Stimulated activated CD8-positive, alpha-beta memory T cell treated with anti-CD3 and anti-CD28 coated beads, Interleukin-7, amount 100 ng/mL, for 4 hours (primary cell): ENCODE measurements at regions not wholly inside any gene's neighbourhood (a gene's known extent, or its start where the extent isn't known, plus 50 kb on each side); places are given as distances from the start of the nearest gene placed in this dataset.
"Not testable (repeated sequence)": the region's sequence is repeated elsewhere in the genome, so short reads cannot be mapped to it uniquely, and the experiment has no call there.

Experiments used
- DNase-seq, 2 donors: peaks; one replicate each; pipeline ENCODE4 v3.0.0-alpha.2; 2020; ENCODE audit warnings: low read depth in 2 of 2

DNA sequence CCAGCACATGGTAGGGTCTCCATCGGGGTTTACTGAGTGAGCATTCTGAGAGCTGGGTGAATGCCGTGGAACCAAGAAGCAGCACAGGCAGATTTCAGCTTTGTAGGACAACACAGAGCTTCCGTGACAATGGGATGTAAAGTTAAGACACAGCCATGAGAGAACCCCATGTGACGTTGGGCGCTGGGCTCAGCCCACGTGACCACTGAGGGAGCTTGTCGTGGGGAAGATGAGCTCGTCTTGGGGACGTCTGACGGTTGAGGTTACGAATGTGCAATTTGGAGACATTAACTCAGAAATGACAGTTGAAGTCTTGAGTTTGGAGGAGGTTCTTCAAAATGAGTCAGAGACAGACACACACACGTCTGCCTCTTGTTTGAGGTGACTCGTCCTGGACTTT, 51.5 kb upstream of the MUC20 start:
- DNase-seq: not testable (repeated sequence)

DNA sequence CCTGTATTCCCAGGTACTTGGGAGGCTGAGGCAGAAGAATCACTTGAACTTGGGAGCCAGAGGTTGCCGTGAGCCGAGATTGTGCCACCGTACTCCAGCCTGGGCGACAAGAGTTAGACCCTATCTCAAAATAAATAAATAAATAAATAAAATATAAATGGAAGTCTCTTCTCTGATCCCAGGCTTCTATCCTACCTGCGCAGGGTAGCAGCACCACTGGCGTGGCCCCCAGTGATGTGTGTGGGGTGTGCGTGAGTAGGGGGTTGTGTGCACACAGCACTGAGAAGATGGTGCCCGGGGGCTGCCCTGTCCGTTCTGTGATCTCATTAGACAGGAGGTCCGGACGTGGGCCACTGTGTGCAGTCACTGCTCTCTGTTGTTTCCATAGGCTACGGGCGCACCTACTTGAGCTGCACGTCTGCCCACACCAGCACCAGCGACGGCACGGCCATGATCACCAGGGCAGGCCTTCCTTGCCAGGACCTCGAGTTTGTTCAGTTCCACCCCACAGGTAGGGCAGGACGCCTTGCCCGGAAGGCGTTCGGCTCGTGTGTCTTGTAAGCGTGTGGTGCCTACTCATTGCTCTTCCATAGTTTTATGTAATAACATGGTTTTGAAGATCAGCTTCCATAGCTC, 52.5 kb upstream of the MUC20 start:
- not testable (repeated sequence) for DNase-seq

DNA sequence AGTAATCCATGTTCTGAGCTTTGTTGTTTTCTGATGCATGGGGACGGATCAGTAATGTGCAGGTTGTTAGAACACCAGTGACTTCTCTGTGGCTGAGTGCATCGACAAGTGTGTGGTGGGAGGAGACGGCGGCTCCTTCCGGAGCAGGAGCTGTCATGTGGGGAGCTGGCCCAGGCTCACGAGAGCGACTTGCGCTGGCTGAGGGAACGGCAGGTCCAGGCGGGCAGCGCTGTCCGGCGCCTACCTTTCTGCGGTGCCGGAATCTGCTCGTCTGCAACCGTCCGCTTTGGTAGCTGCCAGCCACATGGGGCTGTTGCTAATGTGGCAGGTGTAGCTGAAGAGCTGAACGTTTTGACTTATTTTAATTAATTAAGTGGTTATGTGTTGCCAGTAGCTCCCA, 55.5 kb upstream of the MUC20 start:
- DNase-seq: not testable (repeated sequence)

DNA sequence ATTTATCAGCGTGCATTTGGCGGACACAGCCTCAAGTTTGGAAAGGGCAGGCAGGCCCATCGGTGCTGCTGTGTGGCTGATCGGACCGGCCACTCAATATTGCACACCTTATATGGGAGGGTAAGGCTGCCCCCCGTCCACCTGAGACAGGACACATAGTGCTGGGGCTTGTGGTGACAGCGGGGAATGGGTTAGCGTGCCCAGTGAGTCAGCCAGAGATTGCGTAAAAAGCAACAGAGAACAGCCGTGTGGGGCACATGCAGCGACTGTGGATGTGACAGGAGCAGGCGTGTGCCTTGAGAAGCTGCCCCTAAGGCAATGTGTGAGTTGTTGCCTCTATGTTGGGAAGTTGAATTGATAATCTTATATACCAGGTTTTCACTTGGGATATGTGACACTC, 56.6 kb upstream of the MUC20 start:
- DNase-seq: not testable (repeated sequence)

DNA sequence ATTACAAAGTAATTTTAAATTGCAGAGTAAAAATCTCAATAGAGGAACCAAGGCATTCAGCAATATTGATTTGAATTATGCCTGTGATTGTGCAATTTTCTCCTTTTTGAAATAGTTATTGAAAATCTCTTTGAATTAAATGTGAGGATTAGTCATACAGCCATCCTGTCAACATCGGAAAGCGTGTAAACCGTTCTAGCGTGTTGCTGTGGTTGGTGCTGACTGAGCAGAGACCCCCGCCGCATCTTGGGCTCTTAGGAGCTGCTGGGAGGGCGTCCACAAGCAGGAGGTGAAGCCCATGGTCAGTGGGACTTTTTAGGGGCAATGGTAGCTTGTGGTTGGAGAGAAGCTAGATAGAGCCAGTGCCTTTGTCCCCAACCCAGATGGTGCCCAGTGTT, 61.6 kb upstream of the MUC20 start:
- not testable (repeated sequence) for DNase-seq

DNA sequence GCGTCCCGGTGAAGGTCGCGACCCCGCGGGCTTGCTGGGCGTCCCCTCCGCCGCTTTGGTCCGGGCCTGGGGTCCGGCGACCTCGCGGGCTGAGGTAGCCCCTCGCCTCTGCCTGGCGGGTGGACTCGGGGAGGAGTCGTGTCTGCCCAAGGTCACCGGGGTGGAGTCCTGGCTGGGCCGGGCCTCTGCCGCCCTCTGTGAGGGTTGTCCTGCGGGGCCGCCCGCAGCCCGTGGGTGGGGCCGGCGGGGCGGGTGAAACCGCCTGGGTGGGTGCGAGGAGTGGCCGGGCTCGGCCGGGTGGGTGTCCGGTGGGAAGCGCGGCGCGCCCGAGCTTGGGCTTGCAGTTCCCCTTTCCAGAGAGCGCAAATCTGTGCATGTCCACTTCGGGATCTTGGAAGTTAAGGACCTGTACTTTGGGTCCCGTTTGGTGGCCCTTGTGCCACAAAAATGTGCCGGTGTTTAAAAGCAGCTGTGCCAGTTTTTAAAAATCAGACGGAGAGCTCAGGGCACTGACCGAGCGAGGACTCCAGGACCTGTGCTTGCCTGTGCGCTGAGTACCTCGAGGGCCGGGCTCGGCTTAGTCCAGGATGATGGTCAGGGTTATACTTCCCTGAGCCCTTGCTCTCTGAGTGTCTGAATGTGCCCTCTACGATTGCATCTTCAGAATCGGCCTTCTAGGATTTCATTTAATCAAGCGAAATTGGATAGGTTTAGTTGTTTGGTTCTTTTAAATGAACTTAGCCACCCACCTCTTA, 62.2 kb upstream of the MUC20 start:
- DNase-seq: not testable (repeated sequence)

DNA sequence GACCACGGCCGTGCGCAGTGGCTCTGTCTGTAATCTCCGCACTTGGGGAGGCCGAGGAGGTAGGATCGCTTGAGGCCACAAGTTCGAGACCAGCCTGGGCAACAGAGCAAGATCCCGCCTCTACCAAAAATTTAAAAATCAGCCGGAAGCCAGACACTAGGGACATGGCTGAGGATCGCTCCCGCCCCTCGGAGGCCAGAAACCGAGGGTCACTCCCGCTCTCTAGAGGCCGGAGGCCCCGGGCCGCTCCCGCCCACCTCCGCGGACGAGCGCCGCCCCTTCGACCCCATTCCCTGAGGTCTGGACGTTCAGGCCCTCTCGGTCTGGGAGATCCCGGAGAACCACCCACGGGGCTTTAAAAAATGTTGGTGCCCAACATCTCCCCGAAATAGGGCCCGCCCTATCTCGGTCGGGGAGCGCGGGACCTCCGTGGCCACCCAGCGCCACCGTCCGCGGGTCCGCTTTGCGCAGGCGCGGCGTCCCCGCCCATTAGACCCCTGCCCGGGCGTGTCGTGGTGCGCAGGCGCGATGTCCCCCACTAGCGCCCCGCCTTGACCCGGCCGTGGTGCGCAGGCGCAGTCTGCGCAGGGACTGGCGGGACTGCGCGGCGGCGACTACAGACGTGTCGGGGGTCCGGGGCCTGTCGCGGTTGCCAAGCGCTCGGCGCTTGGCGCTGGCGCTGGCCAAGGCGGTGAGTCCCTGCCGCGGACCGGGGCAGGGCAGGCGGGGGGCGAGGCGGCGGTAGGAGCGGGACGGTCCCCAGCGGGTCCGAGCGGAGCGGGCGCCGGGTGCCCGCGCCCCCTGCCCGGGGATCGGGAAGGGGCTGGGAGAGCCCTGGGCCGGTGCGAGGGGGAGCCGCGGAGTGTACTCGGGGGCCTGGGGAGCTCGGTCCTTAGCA, 63.1 kb upstream of the MUC20 start:
- DNase-seq: peak; percentile 70 to 77

DNA sequence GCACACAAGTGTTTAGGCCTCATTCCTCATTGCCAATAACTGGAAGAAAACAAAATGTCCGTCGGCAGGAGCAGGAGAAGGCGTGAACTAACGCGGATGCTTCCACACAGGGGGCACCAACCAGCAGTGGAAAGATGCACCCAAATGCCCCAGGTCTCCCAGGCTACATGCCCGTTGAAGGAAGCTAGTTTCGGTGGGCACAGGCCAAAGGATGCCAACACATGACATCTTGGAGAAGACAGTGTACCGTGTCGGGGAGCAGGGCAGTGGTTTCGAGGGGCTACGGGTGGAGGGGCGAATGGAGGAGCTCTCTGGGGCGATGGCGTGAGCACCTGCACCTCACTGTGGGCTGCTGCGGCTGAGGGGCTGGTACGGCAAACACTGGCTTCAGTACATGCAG, 64.7 kb upstream of the MUC20 start:
- not testable (repeated sequence) for DNase-seq

DNA sequence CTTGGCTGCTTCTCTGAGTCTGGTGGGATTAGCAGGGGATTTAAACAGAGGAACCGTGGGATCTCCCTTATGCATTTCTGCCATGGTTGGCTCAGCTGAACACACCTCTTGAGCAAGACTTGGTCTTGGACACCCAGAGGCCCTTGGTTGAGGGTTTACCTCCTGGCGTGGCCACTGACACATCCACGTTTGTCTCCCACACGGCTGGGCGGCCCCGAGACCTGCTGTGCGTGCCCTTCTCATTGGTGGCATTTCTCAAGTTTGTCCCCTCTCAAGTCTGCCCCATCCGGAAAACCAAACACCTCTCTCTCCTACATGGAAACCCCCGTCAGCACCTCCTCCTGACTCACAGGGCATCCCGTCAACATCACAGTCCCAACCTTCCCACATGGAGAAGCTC, 66.0 kb upstream of the MUC20 start:
- not testable (repeated sequence) for DNase-seq

DNA sequence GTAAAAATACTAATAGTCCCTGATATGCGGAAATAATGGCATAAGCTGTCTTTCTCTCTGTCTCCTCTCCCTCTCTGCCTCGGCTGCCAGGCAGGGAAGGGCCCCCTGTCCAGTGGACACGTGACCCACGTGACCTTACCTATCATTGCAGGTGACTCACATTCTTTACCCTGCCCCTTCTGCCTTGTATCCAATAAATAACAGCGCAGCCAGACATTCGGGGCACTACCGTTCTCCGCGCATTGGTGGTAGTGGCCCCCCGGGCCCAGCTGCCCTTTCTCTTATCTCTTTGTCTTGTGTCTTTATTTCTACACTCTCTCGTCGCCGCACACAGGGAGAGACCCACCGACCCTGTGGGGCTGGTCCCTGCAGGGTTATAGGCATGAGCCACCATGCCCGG, 66.6 kb upstream of the MUC20 start:
- DNase-seq: not testable (repeated sequence)

DNA sequence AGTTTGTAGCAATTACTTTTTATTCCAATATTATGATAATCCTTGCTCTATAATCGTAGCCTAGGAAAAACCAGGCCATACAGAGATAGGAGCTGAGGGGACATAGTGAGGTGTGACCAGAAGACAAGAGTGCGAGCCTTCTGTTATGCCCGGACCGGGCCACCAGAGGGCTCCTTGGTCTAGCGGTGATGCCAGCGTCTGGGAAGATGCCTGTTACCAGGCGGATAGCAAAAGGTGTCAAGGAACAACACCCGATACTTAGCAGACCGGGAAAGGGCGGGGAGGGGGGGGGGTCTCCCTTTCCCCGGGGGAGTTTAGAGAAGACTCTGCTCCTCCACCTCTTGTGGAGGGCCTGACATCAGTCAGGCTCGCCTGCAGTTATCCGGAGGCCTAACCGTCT, 67.1 kb upstream of the MUC20 start:
- not testable (repeated sequence) for DNase-seq

DNA sequence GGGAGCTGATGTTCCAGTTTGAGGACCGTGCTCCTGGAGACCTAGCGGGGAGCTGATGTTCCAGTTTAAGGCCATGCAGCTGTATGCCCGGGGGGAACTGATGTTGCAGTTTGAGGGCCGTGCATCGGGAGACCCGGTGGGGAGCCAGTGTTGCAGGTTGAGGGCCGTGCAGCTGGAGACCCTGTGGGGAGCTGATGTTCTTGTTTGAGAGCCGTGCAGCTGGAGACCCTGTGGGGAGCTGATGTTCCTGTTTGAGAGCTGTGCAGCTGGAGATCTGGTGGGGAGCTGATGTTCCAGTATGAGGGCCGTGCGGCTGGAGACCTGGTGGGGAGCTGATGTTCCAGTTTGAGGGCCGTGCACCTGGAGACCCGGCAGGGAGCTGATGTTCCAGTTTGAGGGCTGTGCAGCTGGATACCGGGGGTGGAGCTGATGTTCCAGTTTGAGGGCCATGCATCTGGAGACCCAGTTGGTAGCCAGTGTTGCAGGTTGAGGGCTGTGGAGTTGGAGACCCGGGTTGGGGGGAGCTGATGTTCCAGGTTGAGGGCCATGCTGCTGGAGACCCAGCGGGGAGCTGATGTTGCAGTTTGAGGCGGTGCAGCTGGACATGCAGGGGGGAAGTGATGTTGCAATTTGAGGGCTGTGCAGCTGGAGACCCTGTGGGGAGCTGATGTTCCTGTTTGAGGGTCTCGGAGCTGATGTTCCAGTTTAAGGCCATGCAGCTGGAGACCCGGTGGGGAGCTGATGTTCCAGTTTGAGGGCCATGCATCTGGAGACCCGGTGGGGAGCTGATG, 64.4 kb upstream of the APOD start:
- DNase-seq: not testable (repeated sequence)

DNA sequence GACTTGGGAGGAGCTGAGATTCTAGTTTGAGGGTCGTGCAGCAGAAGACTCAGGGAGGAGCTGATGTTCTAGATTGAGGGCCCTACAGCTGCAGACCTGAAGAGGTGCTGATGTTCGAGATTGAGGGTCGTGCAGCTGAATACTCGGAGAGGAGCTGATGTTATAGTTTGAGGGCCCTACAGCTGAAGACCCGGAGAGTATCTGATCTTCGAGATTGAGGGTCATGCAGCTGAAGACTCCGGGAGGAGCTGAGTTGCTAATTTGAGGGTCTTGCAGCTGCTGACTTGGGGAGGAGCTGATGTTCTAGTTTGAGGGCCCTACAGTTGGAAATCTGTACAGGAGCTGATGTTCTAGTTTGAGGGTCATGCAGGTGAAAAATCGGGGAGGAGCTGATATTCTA, 62.1 kb upstream of the APOD start:
- not testable (repeated sequence) for DNase-seq

DNA sequence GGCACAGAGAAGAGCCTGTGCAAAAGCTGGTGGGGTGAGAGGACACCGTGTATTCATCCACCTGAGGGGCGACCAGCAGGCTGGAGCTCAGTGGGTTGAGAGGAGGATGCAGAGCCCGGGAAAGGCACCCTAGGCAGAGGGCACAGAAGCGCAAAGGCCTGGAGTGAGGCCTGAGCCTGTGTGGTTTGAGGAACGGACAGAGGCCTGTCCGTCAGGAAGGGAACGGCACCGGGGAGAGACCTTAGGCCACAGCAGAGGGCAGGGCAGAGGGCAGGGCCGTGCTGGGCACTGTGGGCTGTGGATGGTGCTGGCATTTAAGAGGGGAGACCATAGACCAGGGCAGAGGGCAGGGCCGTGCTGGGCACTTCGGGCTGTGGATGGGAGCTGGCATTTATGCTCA, 59.5 kb upstream of the APOD start:
- DNase-seq: not testable (repeated sequence)

DNA sequence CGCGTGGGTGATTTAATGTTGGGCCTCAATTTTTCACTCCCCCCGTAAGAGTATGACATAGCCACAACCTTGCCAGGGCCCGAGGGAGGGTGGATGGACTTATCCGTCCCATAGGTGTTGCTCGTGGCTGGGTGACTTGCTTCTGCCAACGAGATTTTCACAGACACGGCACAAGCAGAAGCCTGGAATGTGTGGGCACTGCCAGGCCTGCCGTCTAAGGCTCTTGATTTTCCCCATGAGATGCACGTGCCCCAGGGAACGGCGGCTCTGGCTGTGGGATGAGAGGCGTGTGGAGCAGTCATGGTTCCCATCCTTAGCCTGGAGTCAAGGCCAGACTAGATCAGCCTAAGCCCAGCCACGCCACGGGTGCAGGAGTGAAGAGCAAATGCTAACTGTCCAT, 58.6 kb upstream of the APOD start:
- not testable (repeated sequence) for DNase-seq

DNA sequence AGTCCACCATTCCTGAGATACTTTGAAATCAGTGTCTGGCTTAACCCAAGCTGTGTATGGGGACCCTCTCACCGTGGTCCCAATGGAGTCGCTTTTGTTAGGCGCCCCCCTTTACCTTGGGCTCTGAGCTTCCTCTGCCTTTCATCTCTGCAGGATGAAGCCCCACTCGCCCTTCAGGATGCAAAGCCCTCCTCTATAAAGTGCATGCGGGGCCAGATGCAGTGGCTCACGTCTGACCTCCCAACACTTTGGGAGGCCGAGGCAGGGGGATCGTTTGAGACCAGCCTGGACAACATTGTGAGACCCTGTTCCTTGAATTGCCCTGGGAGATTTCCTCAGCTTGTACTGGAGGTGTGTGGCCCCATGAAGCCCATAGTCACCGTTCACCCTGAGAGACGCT, 54.7 kb upstream of the APOD start:
- DNase-seq: not testable (repeated sequence)

DNA sequence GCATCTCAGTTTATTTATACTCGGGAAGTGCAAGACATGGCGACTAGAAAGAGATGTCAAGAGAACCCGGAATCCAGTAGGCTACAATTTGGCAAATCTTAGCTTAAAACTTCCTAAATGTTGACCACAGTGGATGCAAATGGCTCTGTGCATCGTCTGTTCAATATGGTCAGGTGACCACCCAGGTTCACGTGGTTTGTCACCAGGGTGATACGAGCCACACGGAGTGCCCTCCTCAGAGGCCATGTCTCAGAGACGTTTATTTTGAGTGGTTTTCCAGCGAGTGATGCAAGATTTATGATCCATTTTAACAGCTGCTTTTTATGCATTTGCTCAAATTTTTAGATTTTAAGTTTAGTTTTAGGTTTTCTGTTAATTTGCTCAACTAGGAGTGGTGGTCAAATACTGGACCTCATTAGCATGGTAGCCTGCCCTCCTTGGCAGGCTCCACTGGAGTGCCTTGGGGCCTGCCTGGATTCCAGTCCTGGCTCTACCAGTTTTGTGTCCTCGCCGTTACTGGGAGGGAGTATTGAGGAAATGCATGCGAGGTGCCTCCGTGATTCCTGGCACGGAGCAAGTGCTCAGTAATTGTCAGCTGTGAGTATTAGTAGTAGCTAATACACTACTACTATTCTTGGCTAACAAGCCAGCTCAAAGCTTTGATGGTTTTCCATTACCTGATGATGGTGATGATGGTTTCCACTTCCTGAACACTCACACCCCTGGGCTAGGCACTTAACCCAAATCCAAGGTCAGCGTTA, 53.9 kb upstream of the APOD start:
- DNase-seq: not testable (repeated sequence)

DNA sequence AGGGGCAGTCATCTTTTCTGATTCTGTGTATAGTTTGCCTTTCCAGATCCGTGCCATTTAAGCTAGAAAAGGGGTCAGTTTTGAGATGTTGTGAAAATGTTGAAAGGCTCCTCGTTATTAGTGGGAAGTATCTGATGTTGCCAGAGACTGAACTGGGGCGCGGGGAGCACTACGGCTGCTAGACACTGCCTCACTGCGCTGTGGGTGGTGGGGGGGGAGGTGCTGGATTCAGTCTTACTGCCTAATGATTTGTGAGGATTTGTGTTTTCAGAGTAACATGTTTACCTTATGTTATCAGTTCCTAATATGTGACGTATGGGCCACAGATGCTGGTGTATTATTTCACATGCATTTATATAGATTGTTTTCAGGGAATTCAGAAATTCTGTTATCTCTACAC, 53.3 kb upstream of the APOD start:
- not testable (repeated sequence) for DNase-seq

DNA sequence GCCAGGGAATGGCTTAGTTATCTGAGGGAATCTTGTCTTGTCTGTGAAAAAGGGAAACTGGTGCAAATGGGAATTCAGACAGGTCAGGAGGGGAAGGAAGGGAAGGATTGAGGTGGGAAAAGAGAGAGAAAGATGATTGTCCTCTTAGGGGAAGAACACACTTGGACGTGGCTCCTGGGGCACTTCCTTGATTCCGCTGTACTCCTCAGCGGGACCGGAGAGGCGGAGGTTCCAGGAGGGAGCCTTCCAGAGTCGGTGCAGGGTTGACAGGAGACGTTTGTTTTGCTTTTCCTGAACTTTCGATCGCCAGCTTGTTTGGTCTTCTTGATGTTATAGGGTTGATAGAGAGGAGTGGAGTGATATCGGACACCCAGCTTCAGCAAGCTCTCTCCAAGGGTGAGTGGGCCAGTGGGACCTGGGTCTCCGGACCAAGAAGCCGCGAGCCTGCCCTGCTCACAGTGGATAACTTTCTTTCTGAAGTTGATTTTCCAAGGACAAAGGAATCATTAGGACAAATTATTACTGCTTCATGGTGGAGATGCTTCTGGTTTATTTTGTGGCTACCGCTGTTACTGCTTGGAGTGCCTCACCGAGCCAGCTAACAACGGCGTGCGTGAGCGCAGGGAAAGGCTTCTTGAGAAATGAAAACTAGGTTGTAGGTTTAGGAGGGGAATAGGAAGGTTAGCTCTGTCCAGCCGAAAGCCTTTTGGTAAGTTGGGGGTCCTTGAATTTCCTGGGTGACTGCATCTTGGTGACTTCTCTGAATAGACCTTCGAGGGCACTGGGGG, 52.4 kb upstream of the APOD start:
- not testable (repeated sequence) for DNase-seq
